ENCODE measurements at regions not wholly inside any gene's neighbourhood (a gene's known extent, or its start where the extent isn't known, plus 50 kb on each side); places are given as distances from the start of the nearest gene placed in this dataset.
"Not testable (repeated sequence)": the region's sequence is repeated elsewhere in the genome, so short reads cannot be mapped to it uniquely, and the experiment has no call there.

DNA sequence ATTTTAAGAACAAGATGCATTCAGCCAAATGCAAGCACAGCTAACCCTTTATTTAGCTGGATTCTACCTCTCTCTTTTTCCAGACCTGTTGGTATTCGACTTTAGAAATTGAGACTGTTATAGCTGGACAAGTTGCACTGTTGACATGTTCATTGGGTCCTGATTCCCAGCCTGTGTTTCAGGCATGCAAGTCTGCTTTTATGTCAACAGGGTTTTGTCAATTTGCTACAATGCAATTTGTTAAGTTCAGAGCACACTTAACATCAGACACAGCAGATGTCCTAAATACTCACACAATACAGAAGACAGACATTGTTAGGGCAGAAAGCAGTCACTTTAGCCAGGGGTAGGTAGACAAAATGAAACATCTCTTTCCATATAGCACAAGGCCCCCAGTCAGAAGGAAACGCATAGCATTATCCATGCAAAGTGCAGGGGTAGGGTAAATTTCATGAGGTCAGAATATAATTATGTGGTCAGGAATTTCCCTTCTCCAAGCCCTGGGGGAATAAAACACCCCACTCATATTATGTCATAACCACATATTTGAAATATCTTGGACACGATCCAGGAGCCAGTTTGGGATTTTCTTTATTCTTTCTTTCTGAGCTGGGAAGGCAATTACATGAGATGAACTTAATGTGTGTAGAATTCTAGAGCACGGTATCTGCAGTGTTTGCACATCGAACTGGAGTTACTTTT is 504.1 kb downstream of the NTRK3 start:
- DNase-seq = no peak

- DNase-seq = no peak
Observed at GRCh38 chr15:87748483-87748882, 508.1 kb downstream of the NTRK3 start.

GRCh38 chr15:87747087-87747486 is 509.5 kb downstream of the NTRK3 start:
- no peak for DNase-seq

GRCh38 chr15:87746333-87746732 is 510.2 kb downstream of the NTRK3 start:
- no peak for DNase-seq

DNA sequence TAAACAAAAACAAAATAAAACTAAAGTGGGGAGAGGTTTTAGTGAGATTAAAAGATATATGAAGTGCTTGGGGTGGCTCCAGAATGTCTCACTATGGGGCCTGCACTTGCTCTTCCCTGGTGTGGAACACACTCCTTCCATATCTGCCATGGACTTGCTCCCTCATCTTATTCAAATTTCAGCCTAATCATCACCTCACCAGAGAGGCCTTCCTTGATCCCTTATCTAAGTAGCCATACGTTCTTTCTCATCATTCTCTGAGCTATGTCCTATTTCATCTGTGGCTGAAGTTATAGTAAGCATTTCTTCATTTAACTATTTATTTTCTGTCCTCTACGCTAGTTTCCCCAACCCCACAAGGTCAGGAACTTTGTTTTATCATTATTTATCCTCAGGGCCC is 511.7 kb downstream of the NTRK3 start:
- DNase-seq = no peak

DNA sequence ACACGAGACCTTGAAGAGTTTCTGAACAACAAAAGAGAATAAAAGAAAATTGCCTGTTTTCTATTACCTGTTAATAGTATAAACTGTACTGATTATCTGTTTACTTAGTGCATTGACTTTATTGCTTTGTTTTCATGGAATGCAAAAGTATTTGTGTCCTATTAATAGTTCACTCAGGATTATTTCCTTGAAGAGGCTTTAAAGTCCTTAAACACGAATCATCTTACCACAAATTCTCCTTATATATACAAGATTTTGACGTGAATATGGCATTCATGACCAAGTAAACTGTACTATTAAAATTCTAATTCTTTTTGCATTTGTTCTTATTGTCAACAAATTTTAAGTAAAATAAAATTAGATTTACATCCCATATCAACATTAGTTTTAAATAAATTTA is 513.0 kb downstream of the NTRK3 start:
- no peak for DNase-seq

DNA sequence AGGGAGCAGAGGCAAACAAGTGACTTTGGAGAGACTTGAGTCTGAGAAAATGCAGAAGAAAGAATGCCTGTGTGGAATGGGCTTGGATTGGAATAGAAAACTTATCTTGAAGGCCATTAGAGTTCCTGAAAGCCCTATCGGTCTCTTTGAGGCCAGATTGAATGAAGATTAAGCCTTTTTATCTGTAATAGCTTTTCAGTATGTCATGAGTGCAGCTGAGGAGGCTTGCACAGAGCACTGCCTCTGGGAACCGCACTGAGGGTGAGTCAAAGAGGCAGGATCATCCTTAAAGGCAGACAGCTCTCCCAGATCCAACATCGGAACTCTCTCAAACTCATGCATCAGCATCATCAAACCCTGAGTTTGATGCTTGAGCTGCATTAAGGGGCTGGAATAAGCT is 515.2 kb downstream of the NTRK3 start:
- DNase-seq = no peak

DNA sequence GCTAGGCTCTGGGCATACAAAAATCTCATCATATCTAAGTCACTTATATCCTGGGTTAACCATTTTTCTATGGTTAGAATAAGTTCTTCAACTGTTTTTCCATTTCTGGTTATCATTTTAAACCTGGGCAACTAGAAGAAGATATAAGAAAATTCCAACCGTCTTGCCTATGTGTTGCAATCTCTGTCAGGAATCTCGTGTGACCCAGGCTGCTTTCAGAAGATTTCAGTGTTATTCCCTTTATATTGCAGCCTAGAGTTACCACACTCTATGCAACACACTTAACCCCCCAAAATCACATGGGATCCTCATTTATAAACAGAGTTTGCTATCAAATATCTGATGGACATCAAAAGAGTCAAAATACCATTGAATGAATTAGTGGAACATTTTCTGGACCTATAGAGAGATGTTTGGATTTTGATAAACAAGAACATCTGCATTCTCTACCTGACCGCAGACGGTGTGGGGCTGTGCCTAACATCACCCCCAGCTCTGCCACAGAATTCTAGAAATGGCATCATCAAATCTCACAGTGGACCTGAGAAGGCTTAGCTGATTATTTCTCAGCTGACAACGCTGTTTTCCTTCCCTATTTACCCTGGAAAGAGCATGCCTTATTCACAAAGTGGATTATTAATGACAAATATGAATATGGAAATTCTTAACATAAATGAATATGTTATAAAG is 515.7 kb downstream of the NTRK3 start:
- no peak for DNase-seq

- no peak for DNase-seq
Observed at GRCh38 chr15:87739866-87740265, 516.7 kb downstream of the NTRK3 start.

GRCh38 chr15:87739081-87739480 is 517.5 kb downstream of the NTRK3 start:
- no peak for DNase-seq

- not testable (repeated sequence) for DNase-seq
Observed at GRCh38 chr15:87737460-87737859, 519.1 kb downstream of the NTRK3 start.

DNA sequence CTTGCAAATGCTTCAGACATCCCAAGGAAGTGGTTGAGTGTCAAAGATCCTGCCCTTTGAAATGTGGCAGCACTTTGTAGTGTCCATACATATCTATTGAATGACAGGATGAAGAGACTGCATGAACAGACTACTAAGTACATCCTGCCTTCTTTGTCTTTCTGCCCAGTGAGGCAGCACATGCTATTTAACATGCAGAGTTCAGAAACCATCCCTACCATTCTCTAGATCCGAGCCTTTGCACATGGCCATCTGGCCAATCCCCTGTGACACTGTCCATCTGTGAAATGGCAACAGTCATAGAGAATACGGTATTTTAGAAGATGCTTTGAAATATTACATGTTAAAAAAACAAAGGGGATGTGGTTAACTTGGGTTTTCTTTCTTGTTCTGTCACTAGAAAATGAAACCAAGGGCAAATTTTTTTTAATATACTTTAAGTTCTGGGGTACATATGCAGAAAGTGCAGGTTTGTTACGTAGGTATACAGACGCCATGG is 519.6 kb downstream of the NTRK3 start:
- DNase-seq = no peak

DNA sequence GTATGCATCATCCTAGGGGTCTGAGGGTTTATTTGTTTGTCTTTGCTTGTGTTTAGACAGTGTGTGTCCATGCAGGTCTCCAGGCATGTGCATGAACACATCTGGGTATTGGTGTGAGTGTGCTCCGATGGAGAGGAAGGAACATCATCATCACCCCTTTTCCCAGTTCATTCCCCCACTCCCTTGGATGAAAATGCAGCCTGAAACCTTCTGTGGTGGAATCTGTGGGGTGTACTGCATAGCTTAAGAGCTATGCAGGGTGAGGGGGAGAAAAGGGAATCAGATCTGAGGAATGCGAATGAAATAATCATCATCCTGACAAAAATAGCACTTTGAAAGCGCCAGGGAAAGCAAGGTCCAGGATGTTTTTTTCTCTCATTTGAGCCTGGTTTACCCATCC is 520.1 kb downstream of the NTRK3 start:
- DNase-seq = no peak

DNA sequence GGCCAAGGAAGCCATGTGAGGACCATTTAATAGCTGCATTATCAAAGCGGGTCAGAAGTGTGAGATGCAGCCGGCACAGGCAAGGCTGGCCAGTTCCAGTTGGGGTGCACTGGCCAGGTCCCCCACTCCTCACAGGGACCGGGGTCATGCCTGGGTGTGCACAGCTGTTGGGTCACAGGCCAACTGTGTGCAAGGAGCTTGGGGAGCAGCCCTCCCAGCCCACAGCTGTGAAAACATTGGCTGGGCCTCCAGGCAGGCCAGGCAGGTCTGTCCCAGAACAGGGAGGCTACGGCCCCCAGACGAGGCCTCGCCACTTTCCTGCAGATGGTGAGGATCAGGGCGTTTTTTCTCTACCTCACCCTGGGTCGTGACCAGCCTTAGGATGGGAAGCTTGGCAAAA is 521.0 kb downstream of the NTRK3 start:
- DNase-seq = no peak

DNA sequence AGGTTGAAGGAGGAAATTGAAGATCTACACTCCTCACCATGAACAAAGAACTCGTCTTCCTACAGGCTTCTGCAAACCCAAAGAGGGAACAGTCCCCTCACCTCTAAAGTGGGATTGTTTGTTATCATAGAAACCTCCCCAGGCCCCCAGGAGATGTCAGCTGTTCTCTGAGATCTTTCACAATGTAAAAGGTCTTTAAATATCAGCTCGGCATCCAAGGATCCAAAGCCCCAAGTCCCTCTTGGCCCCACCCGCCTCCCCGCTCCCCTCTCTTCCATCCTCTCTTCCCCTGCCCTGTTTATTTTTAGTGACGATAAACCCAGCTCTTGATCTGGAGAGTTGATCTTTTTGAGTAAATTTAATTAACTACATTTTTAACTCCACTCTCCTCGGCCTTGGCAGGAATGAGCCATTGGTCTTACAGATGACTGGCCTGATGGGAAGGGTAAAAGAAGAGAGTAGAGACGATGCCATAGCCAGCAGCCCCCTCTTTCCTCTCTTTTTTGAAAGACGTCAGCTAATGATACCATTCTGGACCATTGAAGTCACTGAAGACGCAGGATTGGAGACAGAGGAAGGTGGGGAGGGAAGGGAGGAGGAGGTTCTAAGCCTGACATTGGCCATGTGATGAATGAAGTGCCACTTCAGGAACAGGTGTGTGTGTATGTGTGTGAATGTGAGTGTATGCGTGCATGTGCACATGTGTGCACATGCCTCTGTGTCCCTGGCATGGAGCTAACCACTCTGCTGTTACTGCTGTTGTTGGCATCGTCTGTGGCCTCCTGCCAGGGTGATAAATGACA is 521.8 kb downstream of the NTRK3 start:
- no peak for DNase-seq

DNA sequence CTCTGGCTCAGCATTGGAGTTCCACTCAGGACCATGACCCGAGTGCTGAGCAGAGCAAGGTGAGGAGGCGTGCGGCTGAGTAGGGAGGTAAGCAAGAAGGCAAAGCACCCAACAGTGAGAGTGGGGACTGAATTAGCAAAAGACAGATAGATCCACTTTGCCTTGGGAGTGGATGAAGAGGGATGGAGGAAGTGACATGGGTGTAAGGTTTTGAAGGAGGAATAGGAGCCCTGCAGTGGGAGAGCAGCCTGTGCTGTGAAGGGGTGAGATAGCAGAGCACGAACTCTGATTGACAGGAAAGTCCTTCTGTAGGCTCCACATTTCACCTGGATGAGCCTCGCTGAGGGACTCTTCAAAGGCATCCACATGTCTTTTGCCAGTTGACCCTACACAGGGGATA is 522.6 kb downstream of the NTRK3 start:
- DNase-seq = no peak

- DNase-seq = no peak
Observed at GRCh38 chr15:87733541-87733941, 523.0 kb downstream of the NTRK3 start.

DNA sequence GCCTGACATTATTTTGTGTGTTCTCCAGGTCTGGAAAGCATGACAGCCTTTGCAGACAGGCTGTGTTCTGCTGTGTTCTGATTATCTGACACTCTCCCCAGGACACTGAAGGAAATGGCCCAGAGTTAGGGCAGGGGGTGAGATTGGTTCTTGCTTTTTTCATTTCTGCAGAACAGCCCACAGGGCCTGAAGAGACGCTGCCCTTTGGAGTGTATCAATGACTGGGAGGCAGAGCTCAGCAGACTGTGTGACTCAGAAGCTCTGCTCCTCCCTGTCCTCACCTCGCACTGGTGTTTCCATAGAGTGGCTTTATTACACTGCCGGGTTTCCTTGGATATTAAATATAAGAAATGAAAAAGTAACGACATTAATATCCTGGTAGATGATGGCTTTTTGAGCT is 523.6 kb downstream of the NTRK3 start:
- DNase-seq = no peak

DNA sequence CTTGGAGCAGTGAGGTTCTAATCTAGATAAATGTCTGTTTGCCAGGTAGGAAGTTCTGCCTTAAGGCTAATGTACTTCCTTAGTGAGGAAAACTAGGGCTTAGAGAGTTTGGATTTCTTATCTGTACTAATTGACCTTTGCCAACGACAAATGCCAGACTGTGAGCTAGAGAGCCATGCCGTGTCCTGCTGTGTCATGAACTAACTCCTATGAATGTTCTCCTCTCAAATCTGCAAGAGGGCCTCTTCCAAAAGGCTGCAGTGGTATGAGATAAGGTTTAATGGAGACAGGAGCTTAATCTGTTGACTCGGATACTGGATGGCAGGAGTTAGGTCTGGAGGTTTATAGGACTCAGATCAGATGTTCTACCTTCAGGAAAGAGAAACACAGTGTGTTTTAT is 524.9 kb downstream of the NTRK3 start:
- no peak for DNase-seq

DNA sequence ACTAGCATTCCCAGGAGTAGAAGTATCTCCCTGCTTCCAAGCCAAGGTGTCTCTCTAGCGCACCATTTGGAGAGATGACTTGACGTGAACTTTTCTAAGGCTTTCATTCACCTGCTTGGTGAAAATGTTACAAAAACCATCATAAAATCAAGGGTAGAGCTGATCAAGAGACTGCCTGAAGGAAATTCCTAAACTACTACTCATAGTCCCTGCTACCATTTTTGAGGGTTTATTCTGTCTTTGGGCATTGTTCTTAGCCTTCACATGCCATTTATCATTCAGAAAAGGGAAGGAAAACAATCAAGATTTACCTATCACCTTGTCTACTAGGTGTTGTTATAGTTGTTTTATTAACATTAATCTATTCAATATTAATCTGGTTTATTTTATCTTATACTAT is 525.8 kb downstream of the NTRK3 start:
- DNase-seq = no peak

DNA sequence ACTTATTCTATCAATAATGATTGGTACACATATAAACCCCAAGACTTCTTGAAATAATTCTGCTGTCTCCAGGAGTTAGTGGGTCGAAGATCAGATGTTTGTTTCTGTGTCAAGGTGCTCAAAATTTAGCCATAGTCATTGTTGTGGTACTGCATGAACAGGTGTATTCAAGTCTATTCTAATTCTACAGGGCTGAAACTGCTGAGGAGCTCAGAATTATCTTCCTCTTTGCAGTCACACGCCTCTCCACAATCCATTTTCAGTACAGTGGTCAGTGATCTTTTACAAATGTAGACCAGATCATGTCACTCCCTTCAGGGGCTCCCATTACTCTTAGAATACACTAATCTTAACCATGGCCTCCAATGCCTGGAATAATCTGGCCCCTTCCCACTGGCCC is 527.5 kb downstream of the NTRK3 start:
- no peak for DNase-seq

- DNase-seq = no peak
Observed at GRCh38 chr15:87727073-87727472, 529.5 kb downstream of the NTRK3 start.

DNA sequence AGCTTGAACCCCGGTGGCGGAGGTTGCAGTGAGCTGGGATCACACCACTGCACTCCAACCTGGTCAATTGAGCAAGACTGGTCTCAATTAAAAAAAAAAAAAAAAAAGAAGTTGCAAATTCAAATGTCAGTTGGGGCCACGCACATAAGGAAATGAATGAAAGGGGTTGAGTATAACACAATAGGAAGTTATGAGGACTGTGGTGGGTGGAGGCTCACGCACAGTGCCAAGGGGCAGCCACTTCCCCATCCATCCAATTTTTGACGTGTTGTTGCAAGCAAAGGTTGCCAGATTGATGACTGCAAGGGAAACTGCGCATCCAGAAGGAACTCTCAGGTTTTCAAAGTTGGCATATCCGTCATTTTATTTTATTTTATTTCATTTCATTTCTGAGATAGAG is 532.2 kb downstream of the NTRK3 start:
- no peak for DNase-seq
